HG02759 (cell line): ENCODE measurements at regions not wholly inside any gene's neighbourhood (a gene's known extent, or its start where the extent isn't known, plus 50 kb on each side); places are given as distances from the start of the nearest gene placed in this dataset.
"Not testable (repeated sequence)": the region's sequence is repeated elsewhere in the genome, so short reads cannot be mapped to it uniquely, and the experiment has no call there.

ENCODE experiments used
- ATAC-seq: cut with Tn5 transposase; IDR thresholded peaks from one replicate; pipeline ENCODE4 v1.9.1; 2021; ENCODE audit warnings: mild to moderate bottlenecking, moderate library complexity; ENCODE audit not compliant: unreplicated experiment

GRCh38 chr14:88983755-88984154 lies 159.3 kb downstream of the TTC8 start:
- ATAC-seq, result no peak

- ATAC-seq, result no peak
Observed at GRCh38 chr14:88985654-88986053, 161.2 kb downstream of the TTC8 start.

- no peak for ATAC-seq
Observed at GRCh38 chr14:88986146-88986841, 161.8 kb downstream of the TTC8 start.

GRCh38 chr14:88986908-88987307 lies 162.5 kb downstream of the TTC8 start:
- ATAC-seq, result not testable (repeated sequence)

GRCh38 chr14:88987516-88987915 lies 163.1 kb downstream of the TTC8 start:
- no peak for ATAC-seq

GRCh38 chr14:88989911-88990310 lies 165.5 kb downstream of the TTC8 start:
- ATAC-seq, result no peak

- no peak for ATAC-seq
Observed at GRCh38 chr14:88990856-88991255, 166.4 kb downstream of the TTC8 start.

- no peak for ATAC-seq
Observed at GRCh38 chr14:88992011-88992410, 167.6 kb downstream of the TTC8 start.

GRCh38 chr14:88993946-88994345 lies 169.5 kb downstream of the TTC8 start:
- ATAC-seq, result no peak

- ATAC-seq, result no peak
Observed at GRCh38 chr14:88995437-88996198, 171.2 kb downstream of the TTC8 start.

- ATAC-seq, result no peak
Observed at GRCh38 chr14:88998027-88998426, 173.6 kb downstream of the TTC8 start.

GRCh38 chr14:88999137-88999536 lies 174.7 kb downstream of the TTC8 start:
- ATAC-seq, result no peak

- ATAC-seq, result peak; percentile 63
Observed at GRCh38 chr14:89000007-89000942, 175.8 kb downstream of the TTC8 start.

- ATAC-seq, result no peak
Observed at GRCh38 chr14:89004166-89004565, 179.7 kb downstream of the TTC8 start.

- no peak for ATAC-seq
Observed at GRCh38 chr14:89007906-89008305, 183.5 kb downstream of the TTC8 start.

- no peak for ATAC-seq
Observed at GRCh38 chr14:89011355-89012281, 187.2 kb downstream of the TTC8 start.

- no peak for ATAC-seq
Observed at GRCh38 chr14:89012282-89013097, 188.0 kb downstream of the TTC8 start.

GRCh38 chr14:89013098-89013504 lies 188.7 kb downstream of the TTC8 start:
- no peak for ATAC-seq
